GM18505 (cell line): ENCODE measurements at regions not wholly inside any gene's neighbourhood (a gene's known extent, or its start where the extent isn't known, plus 50 kb on each side); places are given as distances from the start of the nearest gene placed in this dataset.
"Not testable (repeated sequence)": the region's sequence is repeated elsewhere in the genome, so short reads cannot be mapped to it uniquely, and the experiment has no call there.

ENCODE experiments used
- ATAC-seq: cut with Tn5 transposase; IDR thresholded peaks from one replicate; pipeline ENCODE4 v1.9.1; 2021; ENCODE audit not compliant: unreplicated experiment
- POLR2A ChIP-seq: IDR thresholded peaks from 4 replicates; pipeline ENCODE4 v1.6.1; 2011; ENCODE audit warnings: borderline replicate concordance; ENCODE audit not compliant: insufficient read depth, insufficient read length; ENCODE audit errors: extremely low read depth

DNA sequence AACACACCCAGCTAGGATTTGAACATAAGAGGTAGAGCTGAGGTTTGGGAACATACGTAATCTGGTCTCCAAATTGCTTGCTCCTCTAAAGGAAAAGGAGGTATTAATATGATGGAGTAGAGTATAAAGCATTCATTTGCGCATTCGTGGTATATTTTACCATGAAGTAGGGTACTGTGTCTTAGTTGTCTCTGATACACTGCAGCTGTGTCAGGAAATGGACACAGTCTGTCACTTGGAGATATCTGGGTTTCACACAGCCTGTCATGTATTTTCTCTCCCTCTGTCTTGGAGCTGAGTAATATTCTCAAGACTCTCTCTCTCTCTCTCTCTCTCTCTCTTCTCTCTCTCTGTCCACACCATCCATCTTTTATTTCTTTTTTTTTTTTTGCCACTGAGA, 274.8 kb upstream of the UGT8 start:
- TF ChIP-seq POLR2A = no peak
- ATAC-seq = no peak

DNA sequence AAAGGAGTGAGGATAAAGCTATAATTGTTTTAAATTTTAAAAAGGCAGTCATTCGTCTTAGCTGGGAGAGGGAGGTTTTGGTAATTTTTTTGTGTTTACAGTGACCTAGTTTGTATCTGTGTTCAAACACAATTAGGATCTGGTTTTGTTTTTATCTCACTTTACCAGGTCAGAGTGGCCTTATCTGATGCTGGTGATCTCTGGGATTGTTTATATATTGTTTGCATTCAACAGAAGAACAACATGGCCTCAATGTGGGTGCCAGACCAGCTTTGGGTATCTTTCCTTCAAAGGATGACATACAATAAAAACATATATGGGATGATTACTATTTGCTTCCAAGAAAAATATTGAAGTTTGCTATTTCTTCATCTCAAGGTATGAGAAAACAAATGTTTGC, 272.2 kb upstream of the UGT8 start:
- ATAC-seq = no peak
- TF ChIP-seq POLR2A = no peak

DNA sequence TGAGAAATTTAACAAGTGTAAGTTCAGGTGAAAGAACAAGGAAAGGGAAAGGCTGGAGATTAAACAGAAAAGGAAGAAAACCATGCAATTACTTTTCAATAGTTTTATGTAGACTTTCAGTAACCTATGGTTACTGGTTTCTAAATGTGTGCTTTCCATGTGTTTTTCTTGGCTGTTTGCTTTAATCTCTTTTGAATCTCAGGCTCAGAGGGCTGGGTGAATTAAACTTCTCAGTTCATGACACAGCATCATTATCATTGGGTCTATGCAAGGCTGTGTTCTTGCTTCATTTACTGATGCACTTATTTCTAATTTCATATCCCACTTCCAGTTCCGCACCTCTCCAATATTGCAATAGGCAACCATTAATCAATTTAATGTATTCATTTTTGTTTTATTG, 266.5 kb upstream of the UGT8 start:
- TF ChIP-seq POLR2A = no peak
- no peak for ATAC-seq

DNA sequence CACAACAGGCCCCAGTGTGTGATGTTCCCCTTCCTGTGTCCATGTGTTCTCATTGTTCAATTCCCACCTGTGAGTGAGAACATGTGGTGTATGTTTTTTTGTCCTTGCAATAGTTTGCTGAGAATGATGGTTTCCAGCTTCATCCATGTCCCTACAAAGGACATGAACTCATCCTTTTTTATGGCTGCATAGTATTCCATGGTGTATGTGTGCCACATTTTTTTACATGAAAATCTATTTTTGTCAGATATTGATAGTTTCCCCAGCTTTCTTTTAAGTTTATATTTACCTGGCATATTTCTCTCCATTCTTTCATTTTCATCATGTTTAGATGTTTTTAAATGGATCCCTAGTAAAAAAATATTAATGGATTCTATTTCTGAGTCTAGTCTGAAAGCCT, 264.2 kb upstream of the UGT8 start:
- ATAC-seq = not testable (repeated sequence)

DNA sequence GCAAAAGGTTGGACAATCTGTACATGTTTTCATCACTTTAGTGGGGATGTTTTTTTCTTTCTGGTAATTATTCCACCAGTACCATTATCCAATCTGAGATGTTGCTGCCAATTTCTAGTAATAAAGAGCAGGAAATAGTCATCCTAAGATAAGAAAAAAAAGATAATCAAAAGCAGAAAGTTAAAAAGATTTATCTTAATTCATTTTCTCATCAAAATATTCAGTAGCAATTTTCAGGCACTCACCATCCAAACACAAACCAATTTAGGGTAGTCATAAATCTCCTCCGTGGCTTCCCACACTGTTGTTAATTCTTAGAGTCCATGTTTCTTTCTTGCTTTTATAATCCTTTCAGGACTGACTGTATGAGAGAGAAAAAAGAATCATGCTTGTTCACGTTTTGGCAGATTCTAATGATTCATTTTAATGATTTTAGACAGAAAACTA, 263.7 kb upstream of the UGT8 start:
- ATAC-seq = no peak
- no peak for TF ChIP-seq POLR2A

DNA sequence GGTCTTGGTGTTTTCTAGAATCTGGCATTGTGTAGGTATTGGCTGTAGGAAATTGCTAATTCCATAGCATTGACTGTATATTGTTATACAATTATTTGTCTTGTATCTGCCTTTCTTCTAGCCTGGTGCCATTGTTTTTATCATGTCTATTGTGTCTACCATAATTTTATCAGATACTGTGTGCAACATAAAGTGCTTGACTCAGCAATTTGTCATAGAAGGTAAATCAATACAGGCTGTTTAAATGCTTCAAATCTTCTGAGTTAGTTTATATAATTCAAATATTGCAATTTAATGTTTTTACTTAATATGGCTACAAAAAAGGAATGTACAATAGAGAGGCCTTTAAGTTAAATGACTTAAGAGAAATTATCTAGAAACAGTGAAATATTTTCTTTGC, 263.3 kb upstream of the UGT8 start:
- ATAC-seq = no peak
- TF ChIP-seq POLR2A = no peak

DNA sequence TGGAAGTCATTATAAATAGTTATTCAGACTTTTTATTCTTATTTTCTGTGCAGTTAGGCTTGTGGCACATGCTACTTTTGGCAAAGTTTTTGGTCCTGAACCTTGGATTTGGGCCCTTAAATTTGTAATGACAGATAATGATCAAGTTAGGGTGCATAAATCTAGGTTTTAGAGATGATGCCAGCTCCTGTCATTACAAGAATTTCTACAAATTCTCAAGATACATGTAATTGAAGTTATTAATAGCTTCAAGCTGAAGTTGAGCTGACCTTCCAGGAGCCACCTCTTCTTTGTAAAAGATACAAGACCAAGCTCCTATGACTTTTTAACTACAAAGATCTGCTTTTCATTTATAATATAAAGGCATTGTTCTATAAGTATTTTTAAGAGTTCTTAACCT, 255.6 kb upstream of the UGT8 start:
- ATAC-seq = no peak
- no peak for TF ChIP-seq POLR2A

DNA sequence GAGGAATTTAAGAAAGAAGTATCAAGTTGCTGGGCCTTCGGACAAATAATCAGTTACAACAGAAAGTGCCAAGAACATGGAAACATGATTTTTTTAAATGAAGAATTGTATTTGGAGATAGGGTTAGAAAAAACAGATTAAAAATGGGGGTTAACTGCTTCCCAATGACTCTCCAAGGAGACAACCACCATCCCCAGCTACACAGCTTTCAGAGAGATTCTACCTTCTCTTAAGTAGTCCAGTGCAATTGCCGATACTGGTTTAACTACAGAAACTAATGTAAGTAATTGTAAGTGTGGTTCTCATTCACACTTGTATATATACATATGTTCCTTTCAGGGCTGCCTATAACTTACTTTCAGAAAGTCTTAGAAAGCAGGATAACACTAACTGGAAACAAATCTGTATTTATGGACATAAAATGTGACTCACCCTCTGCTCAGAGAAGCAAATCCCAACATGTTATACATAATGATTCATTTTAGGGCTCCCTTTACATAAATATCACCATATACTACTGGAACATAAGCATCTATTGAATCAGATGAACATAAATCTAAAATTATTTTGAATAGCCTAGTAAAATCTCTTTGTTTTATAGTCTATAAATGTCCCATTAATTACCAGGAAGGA, 248.9 kb upstream of the UGT8 start:
- ATAC-seq = no peak
- no peak for TF ChIP-seq POLR2A

DNA sequence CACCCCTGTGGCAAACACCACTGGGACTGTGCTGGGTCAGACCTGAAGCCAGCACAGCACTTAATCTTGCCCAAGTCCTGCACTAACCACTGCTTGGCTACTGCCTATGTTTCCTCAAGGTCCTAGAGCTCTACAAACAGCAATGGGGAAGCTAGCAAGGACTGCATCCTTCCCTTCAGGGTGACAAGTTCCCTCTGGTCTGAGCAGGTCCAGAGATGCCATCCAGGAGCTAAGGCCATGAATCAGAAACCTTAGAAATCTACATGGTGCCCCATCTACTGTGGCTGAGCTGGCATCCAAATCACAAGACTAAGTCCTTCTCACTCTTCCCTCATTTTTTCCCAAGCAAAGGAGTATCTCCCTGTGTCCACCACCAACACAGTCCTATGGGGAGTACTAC, 239.7 kb upstream of the UGT8 start:
- no peak for ATAC-seq
- no peak for TF ChIP-seq POLR2A

DNA sequence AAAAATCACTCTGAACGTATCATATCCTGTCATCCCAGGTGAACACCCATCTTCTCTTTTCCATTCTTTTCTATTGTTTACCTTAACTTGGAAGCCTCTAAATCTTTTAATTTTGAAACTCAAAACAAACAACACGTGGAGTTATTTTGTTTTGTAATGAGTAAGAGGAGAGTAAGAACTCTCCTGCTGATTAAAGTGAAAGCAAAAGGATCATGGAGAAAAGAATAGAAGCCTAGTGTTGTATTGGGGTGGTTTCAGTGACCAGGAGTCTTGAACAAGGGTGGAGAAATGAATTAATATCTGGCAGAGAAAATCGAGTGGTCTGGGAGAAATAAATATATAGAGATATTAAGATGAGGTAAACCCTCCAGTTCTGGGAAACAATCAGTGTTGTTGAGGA, 237.4 kb upstream of the UGT8 start:
- no peak for TF ChIP-seq POLR2A
- no peak for ATAC-seq

DNA sequence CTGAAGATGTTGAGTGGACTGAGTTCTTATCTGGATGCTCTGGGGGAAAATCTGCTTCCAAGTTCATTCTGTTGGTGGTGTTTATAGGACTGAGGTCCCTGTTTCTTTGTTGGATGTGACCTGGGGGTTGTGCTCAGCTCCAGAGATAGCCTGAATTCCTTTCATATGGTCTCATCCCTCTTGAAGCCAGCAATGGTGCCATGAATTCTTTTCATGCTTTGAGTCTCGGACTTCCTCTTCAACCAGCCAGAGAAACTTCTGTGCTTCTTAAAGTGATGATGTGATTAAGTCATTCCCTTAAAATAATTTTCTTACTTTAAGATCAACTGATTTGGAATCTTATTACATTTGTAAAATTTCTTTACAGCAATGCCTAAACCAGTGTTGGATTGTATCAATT, 233.8 kb upstream of the UGT8 start:
- ATAC-seq = no peak
- TF ChIP-seq POLR2A = no peak

DNA sequence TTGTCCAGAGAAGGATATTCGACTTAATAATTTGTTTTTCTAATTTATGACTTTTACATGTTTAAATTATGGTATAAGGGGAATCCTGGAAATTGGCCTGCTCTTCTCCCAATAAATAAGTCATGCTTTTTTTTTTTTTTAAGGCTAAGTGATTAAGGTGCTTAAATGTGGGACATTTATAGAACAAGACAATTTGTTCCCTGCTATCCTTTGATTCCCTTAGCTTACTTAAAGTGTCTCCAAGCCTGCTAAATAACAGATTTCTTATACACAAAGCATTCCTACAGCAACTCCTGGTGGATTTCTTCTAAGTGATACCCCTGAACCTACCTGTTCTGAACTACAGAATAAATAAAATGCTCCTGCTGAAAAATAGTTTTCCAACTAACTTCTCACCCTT, 233.0 kb upstream of the UGT8 start:
- no peak for ATAC-seq
- TF ChIP-seq POLR2A = no peak

DNA sequence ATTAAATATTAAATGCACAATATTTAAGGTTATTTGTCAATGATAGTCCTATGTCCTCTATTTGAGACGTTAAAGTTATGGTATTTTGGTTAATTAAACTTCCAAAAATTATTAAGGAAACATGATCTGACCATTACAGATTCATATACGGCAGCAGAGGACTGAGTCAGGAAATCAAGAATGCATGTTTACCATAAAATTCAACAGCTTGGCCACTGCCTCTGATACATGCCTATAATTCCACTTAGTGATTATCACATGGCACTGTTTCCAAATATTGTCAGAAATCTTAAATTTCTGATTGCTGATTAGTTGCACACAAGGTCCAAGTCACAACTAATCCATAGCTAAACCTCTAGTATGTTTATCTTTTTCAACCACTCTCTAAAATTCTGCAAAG, 232.2 kb upstream of the UGT8 start:
- no peak for TF ChIP-seq POLR2A
- ATAC-seq = no peak

DNA sequence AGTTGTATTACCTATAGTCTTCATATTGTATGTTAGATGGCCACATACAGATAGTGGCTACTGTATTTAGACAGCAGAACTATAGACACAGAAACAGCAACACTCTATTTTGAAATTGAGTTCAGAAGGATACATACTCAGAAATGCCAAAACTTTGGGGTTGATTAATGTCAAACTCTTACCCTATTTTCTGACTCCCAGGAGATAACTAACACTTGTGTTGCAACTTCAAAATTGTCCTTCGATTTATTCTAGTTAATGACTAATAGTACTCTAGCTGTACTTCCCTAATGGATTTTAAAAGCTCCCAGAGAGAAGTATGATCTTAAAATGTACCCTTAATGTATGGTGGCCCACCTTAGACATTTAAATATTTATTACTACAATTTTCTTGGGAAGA, 229.9 kb upstream of the UGT8 start:
- ATAC-seq = no peak
- TF ChIP-seq POLR2A = no peak

DNA sequence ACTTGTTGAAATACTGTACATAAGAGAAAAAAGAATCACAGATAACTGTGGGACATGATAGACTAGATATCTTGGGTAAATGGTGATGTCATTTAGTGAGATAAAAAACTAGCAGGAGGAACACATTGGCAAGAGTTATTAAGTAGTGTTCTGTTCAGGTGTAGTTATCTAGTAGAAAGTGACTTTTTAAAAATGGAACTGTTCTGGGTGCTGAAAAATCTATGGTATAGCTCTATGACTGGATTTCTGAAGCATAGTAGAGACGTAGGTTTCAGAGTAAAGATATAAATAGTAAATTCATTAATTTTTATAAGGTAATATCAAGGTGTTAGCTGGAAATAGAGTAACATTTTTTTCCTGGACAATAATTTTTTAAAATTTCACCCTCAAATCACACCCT, 225.1 kb upstream of the UGT8 start:
- no peak for ATAC-seq
- TF ChIP-seq POLR2A = no peak
